Left lobe of liver (tissue), 2 donors: ENCODE measurements at regions not wholly inside any gene's neighbourhood (a gene's known extent, or its start where the extent isn't known, plus 50 kb on each side); places are given as distances from the start of the nearest gene placed in this dataset.

Experiments used
- ATAC-seq: fragments of 200-7000 bp; cut with Tn5 transposase; one replicate; pipeline ENCODE4 v1.9.1; 2020; ENCODE audit warnings: mild to moderate bottlenecking, moderate library complexity
- DNase-seq: peaks from one replicate; pipeline ENCODE4 v3.0.0-alpha.2; 2020; ENCODE audit warnings: low spot score
- donor health status: DM: no; HTN: no; CAD: no; lungs with moderate emphysema.
- donor health status: DM: no; HTN: yes; CAD: no.

DNA sequence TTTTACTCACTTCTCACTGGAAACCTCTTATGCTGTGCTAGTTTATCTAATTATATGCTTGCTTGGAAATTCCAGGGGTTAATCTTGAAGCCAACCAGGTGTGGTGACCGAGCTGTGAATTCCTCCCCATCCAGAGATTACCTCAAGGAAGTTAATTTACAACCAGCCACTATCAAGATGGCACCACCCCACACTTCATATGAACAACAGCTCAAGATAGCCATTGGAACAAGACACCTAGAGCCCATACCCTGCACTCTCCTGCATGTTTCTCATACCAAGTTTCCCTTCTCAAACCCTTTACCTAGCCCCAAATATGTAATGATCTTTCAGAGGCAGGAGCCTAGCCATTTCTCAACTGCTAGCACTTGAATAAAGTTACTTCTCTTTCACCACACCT lies 2156.9 kb upstream of the C9orf72 start:
- no peak for DNase-seq
- ATAC-seq = no peak

DNA sequence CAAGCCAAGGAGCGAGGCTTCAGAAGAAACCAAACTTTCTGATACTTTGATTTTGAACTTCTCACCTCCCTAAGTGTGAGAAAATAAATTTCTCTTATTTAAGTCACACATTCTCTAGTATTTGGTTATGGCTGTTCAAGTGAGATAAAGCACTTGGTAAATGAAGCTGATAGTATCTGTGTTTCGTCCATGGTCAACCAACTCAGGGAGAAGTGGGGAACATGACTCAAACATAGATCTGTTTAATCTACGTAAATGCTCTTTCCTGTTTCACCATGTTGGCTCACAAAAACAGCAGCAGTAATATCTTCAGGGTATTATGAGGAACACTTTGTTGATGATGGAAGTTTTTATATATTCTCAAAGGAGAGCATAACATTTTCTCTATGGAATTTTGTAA lies 2167.2 kb upstream of the C9orf72 start:
- DNase-seq (no peak), ATAC-seq (no peak)

DNA sequence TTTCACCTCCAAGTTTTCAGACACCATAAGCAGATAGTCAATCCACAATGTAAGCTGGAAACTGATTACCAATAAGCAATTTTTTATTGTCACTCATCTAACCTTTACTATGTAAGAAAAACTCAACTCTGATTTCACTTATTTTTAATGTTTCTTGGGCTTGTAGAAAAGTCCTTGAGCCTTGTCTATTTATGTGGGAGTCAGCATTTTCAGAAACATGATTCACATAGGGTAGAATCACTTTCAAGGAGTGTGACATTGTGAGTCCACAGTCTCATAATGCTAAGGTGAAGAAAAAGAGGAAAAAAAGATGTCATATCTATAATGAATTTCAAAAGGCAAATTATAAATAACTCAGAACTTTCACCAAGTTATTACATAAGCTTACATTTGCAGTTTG lies 2167.9 kb upstream of the C9orf72 start:
- ATAC-seq (no peak), DNase-seq (no peak)

GRCh38 chr9:29750062-29750461 lies 2176.8 kb upstream of the C9orf72 start:
- ATAC-seq = no peak
- DNase-seq = no peak

DNA sequence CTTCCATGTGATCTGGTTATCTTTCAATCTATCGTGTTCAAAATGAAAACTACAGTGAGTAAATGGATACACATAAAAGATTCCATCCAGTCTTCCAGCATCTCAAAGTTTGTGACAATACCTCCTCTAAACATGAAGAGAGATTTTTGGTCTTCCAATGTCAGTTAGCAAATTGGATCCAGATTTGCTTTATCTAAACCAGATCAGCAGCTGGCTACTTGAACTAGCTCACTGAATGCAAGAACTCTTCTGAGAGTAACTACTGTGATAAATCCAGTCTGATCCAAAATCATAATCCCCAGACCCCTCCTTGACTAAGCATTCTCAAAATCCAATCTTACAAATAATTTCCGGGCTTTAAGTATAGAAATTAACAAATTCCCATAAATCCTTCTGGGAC lies 2177.9 kb upstream of the C9orf72 start:
- ATAC-seq (no peak), DNase-seq (no peak)

- DNase-seq (no peak), ATAC-seq (no peak)
Observed at GRCh38 chr9:29753638-29754037, 2180.4 kb upstream of the C9orf72 start.

- ATAC-seq (no peak), DNase-seq (no peak)
Observed at GRCh38 chr9:29769019-29769418, 2195.7 kb upstream of the C9orf72 start.

DNA sequence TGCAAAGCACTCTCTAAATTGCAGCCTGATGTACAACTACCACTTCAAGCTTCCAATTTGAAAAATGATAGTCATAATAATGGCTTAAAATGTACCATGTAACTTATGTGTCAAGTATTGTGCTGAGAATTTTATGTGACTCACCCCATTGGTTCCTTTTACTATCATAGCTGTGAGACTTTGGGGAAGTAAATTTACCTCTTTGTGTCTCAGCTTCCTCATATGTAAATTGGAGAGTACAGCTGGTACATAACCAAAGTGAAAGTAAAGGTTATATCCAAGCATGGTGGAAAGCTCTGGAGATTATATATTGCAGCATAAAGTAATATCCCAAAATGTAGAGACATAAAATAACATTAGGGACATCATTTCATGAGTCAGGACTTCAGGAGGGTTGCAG lies 2200.4 kb upstream of the C9orf72 start:
- no peak for ATAC-seq
- no peak for DNase-seq

DNA sequence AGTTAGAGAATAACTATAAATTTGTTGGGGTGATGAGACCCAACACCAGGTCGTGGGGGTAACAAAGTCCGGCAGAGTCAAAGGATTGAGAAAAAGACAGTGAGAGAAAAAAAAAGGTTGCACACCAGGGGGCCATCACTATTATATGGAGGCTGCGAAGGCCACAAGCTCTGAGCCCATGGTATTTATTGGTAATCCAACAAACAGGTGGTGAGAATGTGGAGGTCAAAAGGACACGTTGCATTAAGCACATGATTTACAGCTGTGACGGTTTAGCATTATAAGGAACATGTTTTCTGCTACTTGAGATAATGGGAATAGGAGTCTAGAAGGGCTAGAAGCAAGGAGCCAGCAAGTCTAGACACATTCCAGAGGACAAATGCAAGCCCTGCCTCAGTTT lies 2202.2 kb upstream of the C9orf72 start:
- ATAC-seq (no peak), DNase-seq (no peak)

DNA sequence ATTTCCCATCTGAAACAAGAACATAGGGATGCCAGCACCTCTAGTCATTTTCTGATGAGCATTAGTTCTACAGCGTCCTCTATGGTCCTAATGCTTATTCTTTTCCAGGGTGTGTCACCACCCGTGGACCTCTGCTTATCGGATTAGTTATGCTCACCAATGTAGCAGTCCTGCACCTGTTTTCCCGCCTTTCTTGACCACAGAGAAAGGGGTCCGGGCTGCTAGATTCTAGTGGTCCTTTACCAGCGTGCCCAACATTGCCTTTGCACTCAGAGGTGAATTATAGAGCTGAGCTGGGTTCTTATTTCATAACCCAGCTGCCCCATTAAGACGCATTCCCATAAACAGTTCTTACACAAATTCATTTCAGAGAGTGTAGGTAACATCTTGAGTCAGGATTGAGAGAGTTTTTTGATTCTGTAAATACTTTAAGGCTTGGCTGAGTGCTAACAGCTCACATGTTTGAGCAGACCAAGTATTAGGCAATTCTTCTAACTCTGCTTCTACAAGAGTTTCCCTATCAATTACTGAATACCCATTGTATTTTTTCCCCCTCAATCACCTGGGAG lies 2205.1 kb upstream of the C9orf72 start:
- no peak for ATAC-seq
- DNase-seq = no peak

DNA sequence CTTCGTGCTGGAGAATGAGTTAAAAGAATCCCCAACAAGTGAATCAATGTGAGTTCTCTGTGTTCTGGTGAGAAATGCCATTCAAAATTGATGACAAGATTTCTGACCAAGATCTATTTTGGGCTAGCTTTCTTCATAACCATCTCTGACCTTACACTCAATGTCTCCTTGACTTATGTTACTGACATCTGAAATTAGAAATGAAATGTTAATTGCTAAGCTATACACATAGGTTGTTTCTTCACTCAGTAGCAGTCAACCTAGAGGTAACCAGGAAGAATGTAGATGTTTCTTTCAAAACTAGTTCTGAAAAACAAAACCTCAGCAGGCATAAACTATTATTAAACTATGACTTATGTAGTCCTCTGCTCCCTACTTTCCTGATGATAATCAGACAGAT lies 2220.7 kb upstream of the C9orf72 start:
- DNase-seq (no peak), ATAC-seq (no peak)

DNA sequence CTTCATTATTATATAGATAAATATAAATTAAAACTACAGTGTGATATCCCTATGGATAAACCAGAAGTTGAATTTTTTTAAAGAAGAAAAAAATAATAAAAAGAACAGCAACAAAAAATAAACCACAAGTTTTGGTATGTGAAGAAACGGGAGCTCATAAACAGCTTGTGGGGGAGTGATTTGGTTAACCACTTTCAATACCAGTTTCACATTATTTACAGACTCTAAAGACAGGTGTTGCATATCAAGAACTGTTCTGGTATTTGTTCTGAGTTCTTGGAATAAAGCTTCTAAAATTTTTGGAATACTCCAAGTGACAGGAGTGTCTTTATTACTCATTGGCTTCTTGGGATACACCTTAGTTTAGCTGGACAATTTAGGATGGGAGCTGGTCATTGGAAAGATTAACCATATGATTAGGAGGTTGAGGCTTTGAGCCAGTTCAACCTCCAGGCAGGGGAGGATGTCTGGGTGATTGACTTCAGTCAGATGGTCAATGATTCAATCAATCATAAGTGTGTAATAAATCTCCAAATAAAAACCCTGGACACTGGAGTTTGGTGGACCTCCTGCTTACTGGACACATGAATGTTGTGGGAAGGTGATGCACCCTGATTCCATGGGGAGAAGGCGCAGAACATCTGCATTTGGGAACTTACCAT lies 2223.1 kb upstream of the C9orf72 start:
- no peak for ATAC-seq
- DNase-seq = no peak

DNA sequence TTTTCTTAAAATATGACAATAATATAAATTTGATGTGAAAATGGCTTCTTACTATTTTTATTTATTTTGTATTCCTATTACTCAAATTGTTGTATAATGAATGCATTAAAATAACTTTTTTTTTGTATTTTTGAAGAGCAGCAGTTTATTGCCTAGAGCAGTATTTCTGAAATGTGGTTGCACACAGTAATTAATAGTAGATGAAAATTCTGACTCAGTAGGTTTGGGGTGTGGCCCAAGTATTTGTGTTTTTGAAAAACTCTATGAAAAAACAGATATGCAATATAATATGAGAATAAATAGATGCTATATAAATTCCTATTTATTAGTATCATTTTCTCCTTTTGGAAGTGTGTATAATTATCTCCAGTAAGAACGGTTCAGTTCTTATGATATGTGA lies 2225.3 kb upstream of the C9orf72 start:
- ATAC-seq (no peak), DNase-seq (no peak)

GRCh38 chr9:29799227-29799626 lies 2225.9 kb upstream of the C9orf72 start:
- DNase-seq (no peak), ATAC-seq (no peak)

- DNase-seq (no peak), ATAC-seq (no peak)
Observed at GRCh38 chr9:29800821-29801220, 2227.5 kb upstream of the C9orf72 start.

DNA sequence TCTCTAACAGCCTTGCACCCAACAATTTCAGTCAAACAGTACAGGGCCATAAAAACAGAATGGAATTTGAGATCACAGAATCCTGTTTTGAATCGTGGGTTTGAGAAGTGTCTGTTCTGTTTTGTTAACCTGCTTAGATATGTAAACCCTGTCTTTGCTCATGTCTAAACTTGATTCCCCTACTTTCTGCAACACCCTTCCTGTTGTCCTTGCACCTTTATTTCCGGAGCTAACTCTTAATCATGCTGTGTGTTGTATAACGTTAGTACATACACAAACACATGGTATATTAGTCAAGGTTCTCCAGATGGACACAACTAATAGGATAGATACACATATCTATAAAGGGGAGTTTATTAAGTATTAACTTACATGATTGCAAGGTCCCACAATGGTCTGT lies 2229.2 kb upstream of the C9orf72 start:
- no peak for DNase-seq
- ATAC-seq = no peak

DNA sequence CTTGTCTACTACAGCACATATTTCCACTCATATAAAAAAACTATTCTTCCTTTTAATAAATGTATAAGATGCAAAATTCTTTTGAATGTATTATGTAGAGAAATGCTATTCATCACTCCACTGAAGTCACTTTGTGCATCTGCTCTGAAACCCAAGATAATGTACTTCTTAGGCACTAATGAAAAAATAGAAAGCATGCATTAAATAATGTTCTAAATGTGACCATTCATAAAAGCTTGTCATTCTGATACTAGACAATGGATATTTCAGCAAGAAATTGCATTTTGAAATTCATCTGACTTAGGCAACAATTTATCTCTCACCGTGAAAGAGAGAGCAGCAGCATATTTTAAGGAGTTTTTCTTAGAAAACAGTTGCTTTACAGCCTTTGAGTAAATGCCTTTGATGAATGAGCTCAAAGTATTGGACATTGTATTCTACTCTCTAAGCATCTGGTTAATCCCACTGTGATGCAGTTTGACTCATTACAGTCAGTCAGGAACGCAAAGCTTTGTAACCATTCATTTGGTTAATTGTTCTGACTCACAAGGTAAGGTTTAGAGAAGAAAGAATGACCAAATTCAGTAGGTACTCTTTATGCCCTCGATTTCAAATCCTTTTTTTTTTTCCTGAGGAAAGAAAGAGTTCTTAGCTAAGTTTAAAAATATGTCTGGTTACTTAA lies 2233.8 kb upstream of the C9orf72 start:
- no peak for DNase-seq
- no peak for ATAC-seq

DNA sequence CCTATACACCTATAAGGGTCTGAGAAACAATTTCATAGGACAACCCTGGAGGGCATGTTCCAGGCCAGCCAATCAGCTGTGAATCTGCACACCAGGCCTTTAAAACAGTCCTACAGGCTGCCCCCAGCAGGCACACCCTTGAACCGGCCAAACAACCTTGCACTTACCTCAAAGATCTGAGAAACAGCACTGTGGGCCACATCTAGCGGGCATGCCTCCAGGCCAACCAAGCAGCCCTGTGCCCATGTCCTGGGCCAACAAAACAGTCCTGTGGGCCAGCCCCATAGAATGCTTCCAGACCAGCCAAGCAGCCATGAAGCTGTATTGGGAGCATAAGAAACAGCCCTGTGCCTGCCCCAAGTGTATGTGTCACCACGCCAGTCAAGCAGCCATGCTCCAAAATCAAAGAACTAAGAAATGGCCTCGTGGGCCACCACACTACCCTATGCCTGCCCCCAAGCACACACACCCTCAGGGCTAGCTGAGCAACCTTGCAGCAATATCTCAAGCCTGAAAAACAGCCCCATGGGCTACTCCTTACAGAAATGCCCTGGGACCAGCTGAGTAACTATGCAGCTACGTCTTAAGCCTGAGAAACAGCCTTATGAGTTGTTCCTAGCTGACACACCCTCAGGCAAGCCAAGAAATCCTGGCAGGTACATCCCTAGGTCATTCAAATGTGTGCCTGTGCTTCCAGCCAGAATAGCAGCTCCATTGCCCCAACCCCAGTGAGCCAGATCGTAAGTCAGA lies 2243.8 kb upstream of the C9orf72 start:
- ATAC-seq (no peak), DNase-seq (no peak)

- ATAC-seq (no peak), DNase-seq (no peak)
Observed at GRCh38 chr9:29822458-29822857, 2249.2 kb upstream of the C9orf72 start.

DNA sequence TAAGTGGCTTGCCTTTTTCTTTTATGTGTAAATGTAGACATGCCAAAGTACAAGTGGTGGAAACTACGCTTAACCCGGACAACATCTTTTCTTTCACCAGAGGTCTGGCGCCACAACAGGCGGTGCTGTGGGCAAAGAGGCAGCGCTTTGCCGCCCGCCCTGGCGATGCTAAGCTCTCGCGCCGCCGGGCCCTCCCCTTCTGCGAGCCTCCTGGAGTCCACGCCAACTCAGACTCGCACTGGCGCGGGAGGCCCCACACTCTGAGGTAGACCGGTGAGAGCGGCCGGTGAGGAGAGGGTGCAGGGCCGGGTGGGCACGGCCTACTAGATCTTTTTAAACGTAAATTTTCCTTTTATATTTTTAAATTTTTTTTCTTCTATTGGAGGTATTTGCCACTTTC lies 2253.1 kb upstream of the C9orf72 start:
- no peak for ATAC-seq
- DNase-seq = no peak

- ATAC-seq (peak; percentile 58), DNase-seq (no peak)
Observed at GRCh38 chr9:29830821-29831220, 2257.5 kb upstream of the C9orf72 start.

DNA sequence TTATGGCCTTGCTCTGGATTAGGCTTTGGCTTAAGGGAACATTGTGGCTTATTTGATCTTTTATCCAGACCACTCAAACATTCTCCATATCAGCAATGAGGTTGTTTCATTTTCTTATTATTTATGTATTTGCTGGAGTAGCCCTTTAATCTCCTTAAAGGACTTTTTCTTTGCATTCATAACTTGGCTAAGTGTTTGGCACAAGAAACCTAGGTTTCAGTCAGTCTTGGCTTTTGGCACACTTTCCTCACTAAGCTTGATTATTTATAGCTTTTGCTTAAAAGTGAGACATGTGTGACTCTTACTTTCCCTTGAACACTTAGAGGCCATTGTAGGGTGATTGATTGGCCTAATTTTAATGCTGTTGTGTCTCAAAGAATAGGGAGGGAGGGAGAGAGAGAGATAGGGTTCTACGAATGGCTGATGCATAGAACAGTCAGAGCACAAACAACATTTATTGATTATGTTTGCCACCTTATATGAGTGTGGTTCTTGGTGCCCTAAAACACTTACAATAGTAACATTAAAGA lies 2265.3 kb upstream of the C9orf72 start:
- DNase-seq = no peak
- ATAC-seq = no peak
